Stimulated activated CD8-positive, alpha-beta memory T cell treated with anti-CD3 and anti-CD28 coated beads, Interleukin-12 subunit alpha, Interleukin-12 subunit beta, amount 100 ng/mL, for 24 hours (primary cell): ENCODE measurements at regions not wholly inside any gene's neighbourhood (a gene's known extent, or its start where the extent isn't known, plus 50 kb on each side); places are given as distances from the start of the nearest gene placed in this dataset.
"Not testable (repeated sequence)": the region's sequence is repeated elsewhere in the genome, so short reads cannot be mapped to it uniquely, and the experiment has no call there.

Experiments
- DNase-seq: peaks from one replicate; pipeline ENCODE4 v3.0.0-alpha.2; 2020; ENCODE audit errors: extremely low read depth

DNA sequence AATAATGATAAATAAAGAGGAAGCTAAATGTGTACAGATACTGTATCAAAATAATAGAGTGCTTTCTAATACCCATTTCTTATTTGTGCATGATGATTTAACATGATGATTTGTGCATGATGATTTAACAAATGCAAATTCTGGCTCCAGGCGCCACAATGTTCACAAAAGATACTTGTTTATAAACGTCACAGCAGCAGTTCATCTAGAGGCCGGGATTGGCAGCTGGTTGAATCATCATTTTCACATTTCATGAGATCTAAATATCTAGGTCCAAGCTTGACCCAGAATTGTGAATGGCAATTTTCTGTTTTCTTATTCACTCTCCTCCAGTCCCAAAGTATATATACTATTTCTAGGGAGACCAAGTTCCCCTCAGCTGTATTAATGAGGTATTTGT is 322.0 kb downstream of the SUCLG1 start:
- no peak for DNase-seq

GRCh38 chr2:84132370-84132769 is 326.7 kb downstream of the SUCLG1 start:
- no peak for DNase-seq

GRCh38 chr2:84131278-84131830 is 327.7 kb downstream of the SUCLG1 start:
- DNase-seq, result no peak

- DNase-seq, result no peak
These were observed 330.1 kb downstream of the SUCLG1 start for GRCh38 chr2:84129018-84129417.

- not testable (repeated sequence) for DNase-seq
These were observed 331.3 kb downstream of the SUCLG1 start for GRCh38 chr2:84127812-84128211.

DNA sequence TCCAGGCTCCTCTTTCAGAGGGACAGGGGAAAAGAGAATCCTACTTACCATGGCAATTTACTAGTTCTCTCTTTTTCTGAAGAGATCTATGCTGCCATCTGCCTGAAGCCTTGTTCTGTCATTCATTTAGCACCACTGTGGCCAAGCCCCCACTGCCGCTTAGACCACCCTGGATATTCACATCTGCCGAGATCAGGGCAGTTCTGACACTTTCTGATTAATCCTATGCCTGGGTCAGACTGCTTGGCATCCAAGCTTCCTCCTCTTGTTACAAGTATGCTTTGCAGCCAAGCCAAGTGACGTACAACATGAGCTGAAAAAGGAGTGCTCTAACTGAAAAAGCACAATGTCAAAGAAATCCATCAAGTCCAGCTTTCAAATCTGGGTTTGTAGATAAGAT is 332.6 kb downstream of the SUCLG1 start:
- DNase-seq, result no peak

GRCh38 chr2:84126084-84126483 is 333.0 kb downstream of the SUCLG1 start:
- DNase-seq, result no peak

GRCh38 chr2:84116143-84116542 is 342.9 kb downstream of the SUCLG1 start:
- no peak for DNase-seq

DNA sequence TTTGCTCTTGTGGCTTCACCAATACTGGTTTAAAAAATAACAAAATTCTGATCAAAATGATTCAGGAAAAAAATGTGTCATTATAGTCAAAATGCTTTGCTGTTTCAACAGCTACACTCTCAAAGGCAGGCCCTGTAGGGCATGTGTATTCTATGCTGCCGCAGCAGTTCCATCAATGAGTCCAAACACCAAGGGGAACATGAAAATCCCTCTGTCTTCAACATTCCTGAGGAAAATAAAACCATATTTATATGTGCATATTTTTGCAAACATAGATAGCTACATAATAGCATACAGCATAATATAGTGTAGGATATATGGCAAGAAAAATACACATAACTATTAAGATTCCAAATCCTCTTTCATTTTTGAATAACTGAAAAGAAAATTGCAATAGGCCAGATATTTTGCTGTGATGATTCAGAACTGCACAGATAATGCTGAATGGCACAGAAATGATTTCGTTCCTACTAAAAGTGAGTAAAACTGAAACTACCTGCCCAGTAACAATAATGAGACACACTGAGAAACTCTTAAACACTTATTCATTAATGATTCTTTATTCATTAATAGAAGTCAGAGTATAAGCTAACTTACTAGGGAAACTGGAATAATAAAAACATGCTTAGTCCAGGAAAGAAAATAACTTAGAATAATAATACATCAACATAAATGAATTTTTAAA is 343.8 kb downstream of the SUCLG1 start:
- no peak for DNase-seq

DNA sequence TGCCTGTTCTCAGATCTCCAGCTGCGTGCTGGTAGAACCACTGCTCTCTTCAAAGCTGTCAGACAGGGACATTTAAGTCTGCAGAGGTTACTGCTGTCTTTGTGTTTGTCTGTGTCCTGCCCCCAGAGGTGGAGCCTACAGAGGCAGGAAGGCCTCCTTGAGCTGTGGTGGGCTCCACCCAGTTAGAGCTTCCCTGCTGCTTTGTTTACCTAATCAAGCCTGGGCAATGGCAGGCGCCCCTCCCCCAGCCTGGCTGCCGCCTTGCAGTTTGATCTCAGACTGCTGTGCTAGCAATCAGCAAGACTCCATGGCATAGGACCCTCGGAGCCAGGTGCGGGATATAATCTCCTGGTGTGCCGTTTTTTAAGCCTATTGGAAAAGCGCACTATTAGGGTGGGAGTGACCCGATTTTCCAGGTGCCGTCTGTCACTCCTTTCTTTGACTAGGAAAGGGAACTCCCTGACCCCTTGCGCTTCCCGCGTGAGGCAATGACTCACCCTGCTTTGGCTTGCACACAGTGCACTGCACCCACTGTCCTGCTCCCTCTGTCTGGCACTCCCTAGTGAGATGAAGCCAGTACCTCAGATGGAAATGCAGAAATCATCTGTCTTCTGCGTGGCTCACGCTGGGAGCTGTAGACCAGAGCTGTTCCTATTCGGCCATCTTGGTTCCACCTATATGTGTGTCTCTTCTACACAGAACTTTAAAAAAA is 355.1 kb downstream of the SUCLG1 start:
- DNase-seq, result not testable (repeated sequence)

DNA sequence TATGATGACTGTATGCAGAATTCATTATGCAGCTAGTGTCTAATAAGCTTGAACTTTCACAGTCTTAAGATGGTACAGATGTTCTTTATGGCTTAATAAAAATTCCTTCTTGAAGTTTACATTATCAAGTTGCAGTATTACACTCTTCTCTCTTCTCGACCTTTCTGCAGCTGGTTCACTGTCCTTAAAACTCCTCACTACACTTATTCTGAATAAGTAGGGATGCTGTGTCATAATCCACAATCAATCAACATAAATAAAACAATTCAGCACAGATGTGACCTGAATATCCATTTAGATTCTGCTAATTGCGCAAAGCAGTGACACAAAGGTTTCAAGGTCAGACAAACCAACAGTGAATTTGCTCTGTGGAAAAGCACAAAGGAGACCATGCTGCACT is 356.8 kb downstream of the SUCLG1 start:
- no peak for DNase-seq

DNA sequence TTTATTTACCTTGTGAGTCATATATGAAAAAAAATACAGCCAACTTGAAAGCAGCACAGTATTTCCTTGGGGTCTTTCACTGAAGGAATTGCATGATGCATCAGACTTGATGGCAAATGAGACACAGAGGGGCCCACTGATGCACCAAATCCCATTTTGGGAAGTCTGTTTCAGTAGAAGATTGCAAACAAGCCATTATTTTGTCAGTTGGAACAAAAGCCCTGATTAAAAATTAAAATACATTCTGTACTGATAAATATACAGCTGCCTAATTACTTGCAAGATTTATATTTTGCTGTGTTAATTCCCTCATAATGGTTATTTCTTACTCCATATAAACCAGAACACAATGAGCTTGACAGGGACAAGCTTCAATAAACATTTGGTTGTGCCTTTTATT is 370.4 kb downstream of the SUCLG1 start:
- no peak for DNase-seq

DNA sequence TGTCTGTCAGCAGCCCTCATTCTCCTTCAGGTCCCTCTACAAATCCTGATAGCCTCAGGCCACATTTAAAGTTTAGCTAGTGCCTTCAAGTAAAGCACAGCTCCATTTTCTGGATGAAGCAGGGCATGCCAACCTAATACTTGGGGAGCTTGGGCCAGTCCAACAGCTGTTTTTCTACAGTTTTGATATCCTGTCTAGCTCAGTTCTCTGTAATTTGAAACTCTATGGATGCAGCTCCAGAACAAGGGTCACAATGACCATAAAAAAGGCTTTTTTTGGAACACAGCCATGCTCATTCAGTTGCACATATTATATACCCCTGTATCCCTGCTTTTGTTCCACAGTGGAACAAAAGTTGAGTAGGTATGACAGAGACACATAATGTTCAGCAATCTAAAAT is 373.5 kb downstream of the SUCLG1 start:
- DNase-seq, result no peak

- DNase-seq, result no peak
These were observed 374.2 kb downstream of the SUCLG1 start for GRCh38 chr2:84084856-84085255.

DNA sequence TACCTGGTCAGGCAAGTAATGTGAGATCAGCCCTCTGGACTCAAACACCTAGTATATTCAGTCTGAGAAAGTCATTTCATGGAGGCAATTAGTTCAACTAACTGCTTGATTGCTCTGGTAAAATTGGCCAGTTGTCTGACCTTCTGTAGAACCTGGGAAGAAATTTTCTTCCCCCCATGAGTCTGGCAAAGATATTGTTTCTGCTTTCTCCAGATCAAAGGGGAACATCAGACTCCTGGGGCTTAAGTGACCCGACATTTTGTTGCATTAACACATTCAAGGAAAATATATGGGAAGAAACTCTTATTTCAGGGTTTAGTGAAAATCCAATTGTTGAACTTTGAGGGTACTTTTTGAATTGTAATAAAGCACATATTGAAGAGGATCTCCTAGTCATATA is 375.1 kb downstream of the SUCLG1 start:
- DNase-seq, result no peak

DNA sequence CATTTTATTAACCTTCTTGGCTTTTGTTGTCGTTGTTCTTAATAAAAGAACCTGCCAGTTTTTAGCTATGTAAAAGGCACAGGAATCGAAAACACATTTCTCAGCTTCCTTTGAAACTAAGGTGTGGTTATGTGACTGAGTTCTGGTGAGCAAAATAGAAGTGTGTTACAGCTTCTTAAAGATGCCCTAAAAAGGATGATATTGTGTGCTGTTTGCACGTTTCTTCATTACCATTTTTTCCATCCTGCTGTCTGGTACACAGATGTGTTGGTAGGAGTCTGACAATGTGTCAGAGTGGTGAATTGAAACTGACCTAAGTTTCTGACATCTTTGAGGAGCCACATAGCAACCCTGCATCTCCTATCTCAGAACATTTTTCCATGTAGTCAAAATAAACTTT is 380.6 kb downstream of the SUCLG1 start:
- DNase-seq, result no peak

- no peak for DNase-seq
These were observed 381.6 kb downstream of the SUCLG1 start for GRCh38 chr2:84077496-84077895.

- DNase-seq, result no peak
These were observed 388.0 kb downstream of the SUCLG1 start for GRCh38 chr2:84071050-84071449.

DNA sequence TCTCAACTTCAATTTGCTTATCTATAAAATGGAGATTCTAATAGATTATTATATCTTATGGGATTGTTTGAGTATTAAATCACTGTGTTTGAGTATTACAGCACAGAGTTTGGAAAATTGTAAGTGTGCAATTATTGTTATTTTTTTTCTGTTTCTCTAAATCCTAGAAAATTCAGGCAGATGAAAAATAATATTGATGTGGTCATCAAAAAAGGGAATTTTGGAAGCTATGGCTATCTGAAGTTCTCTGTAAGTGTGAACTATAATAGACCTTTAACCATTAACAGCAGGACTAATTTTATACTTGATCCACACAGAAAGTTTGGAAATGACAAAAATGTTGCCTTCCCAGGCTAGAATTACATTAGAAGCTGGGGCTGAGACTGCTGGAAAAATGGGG is 393.2 kb downstream of the SUCLG1 start:
- no peak for DNase-seq

DNA sequence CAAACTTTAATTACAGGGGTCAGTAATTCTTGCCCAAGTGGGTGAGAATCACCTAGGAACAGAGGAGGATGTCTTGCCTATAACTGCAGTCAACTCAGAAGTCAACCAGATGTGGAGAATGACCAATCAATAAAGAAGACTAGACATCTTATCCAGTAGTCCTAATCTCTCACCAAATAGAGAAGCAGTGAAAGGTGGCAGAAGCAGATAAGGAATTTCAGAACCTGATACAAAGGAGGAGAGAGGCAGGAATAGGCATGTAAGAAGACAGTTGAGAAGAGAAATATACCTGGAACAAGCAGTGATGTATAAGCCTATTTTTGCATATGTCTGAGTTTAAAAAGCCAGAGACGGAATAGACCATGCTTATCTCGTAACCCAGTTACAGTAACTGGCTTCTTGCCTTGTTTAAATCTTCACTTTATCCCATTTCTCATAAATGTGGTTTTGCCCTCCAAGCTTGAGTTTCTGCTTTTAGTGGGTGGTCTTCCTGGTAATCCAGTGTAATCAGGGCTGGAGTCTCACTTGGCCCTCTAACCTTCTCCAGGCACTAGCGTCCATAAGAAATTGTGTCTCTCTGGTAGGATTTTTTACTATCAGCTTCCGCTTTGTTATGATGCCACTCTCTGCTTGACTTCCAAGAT is 401.0 kb downstream of the SUCLG1 start:
- no peak for DNase-seq

DNA sequence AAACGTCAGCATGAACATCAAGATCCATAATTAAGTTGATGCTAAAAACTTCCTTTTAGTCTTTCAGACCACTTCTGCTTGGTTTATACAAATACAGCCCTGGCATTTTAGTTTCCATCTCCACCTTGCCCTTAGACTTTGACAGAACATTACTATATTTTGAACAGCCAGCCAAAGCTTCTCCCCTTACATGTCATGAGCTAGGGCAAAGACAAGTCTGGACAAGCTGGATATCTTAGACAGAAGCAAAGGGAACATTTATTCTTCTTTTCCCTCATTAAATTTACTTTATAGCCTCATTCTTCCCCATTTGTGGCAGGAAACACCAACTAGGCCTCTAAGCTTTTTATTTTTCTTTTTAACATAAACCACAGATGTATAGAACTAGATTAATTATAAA is 403.3 kb downstream of the SUCLG1 start:
- DNase-seq, result no peak

- DNase-seq, result not testable (repeated sequence)
These were observed 404.5 kb downstream of the SUCLG1 start for GRCh38 chr2:84054577-84054976.

DNA sequence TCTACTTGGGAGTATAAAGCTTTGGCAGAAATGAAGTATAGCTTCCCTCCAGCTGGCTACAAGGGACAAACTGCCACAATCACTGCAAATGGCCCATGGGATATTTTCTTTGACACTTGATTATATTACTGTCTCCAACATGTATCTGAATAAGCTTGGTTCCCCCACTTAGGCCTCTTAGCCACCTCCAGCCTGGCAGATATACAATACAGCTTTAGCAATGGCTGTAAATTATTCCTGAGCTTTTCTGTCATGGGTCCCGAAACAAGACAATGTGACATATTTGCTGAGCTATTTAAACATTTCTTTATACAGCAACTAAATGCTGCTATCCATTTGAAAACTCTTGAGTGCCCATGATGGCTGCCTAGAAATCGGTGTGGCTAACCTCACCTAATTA is 406.2 kb downstream of the SUCLG1 start:
- DNase-seq, result no peak
